ENCODE measurements at regions not wholly inside any gene's neighbourhood (a gene's known extent, or its start where the extent isn't known, plus 50 kb on each side); places are given as distances from the start of the nearest gene placed in this dataset.

- H3K4me1 ChIP-seq, result no peaks in the 10 kb centered on the region
- no peak for TF ChIP-seq POLR2A (IDR thresholded peaks at IDR 0.05)
- no peak for TF ChIP-seq CTCF (IDR thresholded peaks at IDR 0.05)
- DNase-seq, result no peak
- no peaks in the 10 kb centered on the region for H3K9me3 ChIP-seq
- no peaks in the 10 kb centered on the region for H3K36me3 ChIP-seq
- H3K4me3 ChIP-seq, result no peak overlapping the region
- H3K27me3 ChIP-seq, result no peaks in the 10 kb centered on the region
- intact Hi-C loops (cut with DNase I; ENCODE audit: low total_unique reads), result no loop called here
- no peak overlapping the region for H3K27ac ChIP-seq
Measured at GRCh38 chr17:15026088-15026487, 239.0 kb downstream of the PMP22 start.

- no peak for DNase-seq
- H3K27ac ChIP-seq, result no peak overlapping the region
- H3K9me3 ChIP-seq, result no peaks in the 10 kb centered on the region
- H3K27me3 ChIP-seq, result no peaks in the 10 kb centered on the region
- H3K4me3 ChIP-seq, result no peak overlapping the region
- intact Hi-C loops (cut with DNase I; ENCODE audit: low total_unique reads), result no loop called here
- no peaks in the 10 kb centered on the region for H3K4me1 ChIP-seq
- H3K36me3 ChIP-seq, result no peaks in the 10 kb centered on the region
- TF ChIP-seq CTCF (IDR thresholded peaks at IDR 0.05), result no peak
- TF ChIP-seq POLR2A (IDR thresholded peaks at IDR 0.05), result no peak
Measured at GRCh38 chr17:15023589-15024336, 241.4 kb downstream of the PMP22 start.

- Histone ChIP-seq H3K36me3 (no peaks in the 10 kb centered on the region), H3K27me3 (no peaks in the 10 kb centered on the region), H3K4me1 (no peaks in the 10 kb centered on the region), H3K9me3 (no peaks in the 10 kb centered on the region), H3K4me3 (no peak overlapping the region), H3K27ac (no peak overlapping the region)
- intact Hi-C loops (cut with DNase I; ENCODE audit: low total_unique reads), result no loop called here
- no peak for DNase-seq
- TF ChIP-seq POLR2A (IDR thresholded peaks at IDR 0.05) (no peak), CTCF (IDR thresholded peaks at IDR 0.05) (no peak)
Measured at GRCh38 chr17:15019158-15019557, 246.0 kb downstream of the PMP22 start.

- Histone ChIP-seq H3K36me3 (no peaks in the 10 kb centered on the region), H3K9me3 (no peaks in the 10 kb centered on the region), H3K27ac (no peak overlapping the region), H3K4me3 (no peak overlapping the region), H3K27me3 (no peaks in the 10 kb centered on the region), H3K4me1 (no peaks in the 10 kb centered on the region)
- TF ChIP-seq POLR2A (IDR thresholded peaks at IDR 0.05) (no peak), CTCF (IDR thresholded peaks at IDR 0.05) (no peak)
- no peak for DNase-seq
- intact Hi-C loops (cut with DNase I; ENCODE audit: low total_unique reads), result no loop called here
Measured at GRCh38 chr17:15012351-15012980, 252.7 kb downstream of the PMP22 start.

- no peaks in the 10 kb centered on the region for H3K4me1 ChIP-seq
- H3K27me3 ChIP-seq, result no peaks in the 10 kb centered on the region
- no peak overlapping the region for H3K27ac ChIP-seq
- H3K9me3 ChIP-seq, result no peaks in the 10 kb centered on the region
- H3K36me3 ChIP-seq, result no peaks in the 10 kb centered on the region
- TF ChIP-seq CTCF (IDR thresholded peaks at IDR 0.05), result no peak
- no peak for TF ChIP-seq POLR2A (IDR thresholded peaks at IDR 0.05)
- DNase-seq, result no peak
- intact Hi-C loops (cut with DNase I; ENCODE audit: low total_unique reads), result no loop called here
- no peak overlapping the region for H3K4me3 ChIP-seq
Measured at GRCh38 chr17:15009087-15009486, 256.0 kb downstream of the PMP22 start.

All from uterus (tissue), 3 donors.